HepG2 (cell line): ENCODE measurements at regions not wholly inside any gene's neighbourhood (a gene's known extent, or its start where the extent isn't known, plus 50 kb on each side); places are given as distances from the start of the nearest gene placed in this dataset.

Source experiments
- ATAC-seq: fragments of 200-7000 bp; cut with Tn5 transposase; 3 replicates; pipeline ENCODE4 v1.9.1; 2020; ENCODE audit warnings: mild to moderate bottlenecking, moderate library complexity
- BruUV-seq: library from RNA; stranded (reverse); fragments of 400-500 nt; replicated peaks from 2 replicates; lab custom pipeline; 2021; lab: Mats Ljungman, UMichigan
- CTCF ChIA-PET: fragments of 300-600 bp; formaldehyde crosslinking; extraction: SDS; loops from one replicate; lab custom pipeline; 2021; ENCODE audit warnings: low total read pairs, inconsistent platforms, low intra/inter-chr PET ratio; lab: Yijun Ruan, JAX
- POLR2A ChIA-PET: fragments of 350-600 bp; sonication (Branson Sonifier 250); formaldehyde crosslinking; loops from one replicate; lab custom pipeline; 2020; ENCODE audit warnings: antibody characterized with exemption, inconsistent platforms; lab: Yijun Ruan, JAX
- DNase-seq: peaks from one replicate; pipeline ENCODE4 v3.0.0-alpha.2; 2015; ENCODE audit warnings: low spot score
- FAIRE-seq: peaks from 3 replicates; lab custom pipeline; 2011; peaks lifted over from hg19 to GRCh38; lab: Jason Lieb, UNC
- H2AFZ ChIP-seq: one replicate; pipeline ENCODE4 v1.6.1; 2011; ENCODE audit warnings: low read length, inconsistent platforms
- H3K27ac ChIP-seq: fragments of 300-600 bp; 3 replicates; pipeline ENCODE4 v1.8.0; 2011; ENCODE audit warnings: mixed run types, mild to moderate bottlenecking, mixed read lengths, low read length, inconsistent platforms; ENCODE audit not compliant: insufficient read depth; ENCODE audit errors: extremely low read length
- H3K27me3 ChIP-seq, 2 experiments: fragments of 200-600 bp in 1 of 2; 2 replicates in 1 of 2; 3 replicates in 1 of 2; pipeline versions ENCODE4 v1.6.0 to v1.8.0; 2011; ENCODE audit warnings: low read length in 2 of 2, mild to moderate bottlenecking in 2 of 2, moderate library complexity in 2 of 2, inconsistent platforms in 1 of 2; ENCODE audit not compliant: insufficient read depth in 2 of 2, control insufficient read depth in 1 of 2
- H3K36me3 ChIP-seq, 2 experiments: fragments of 200-600 bp in 1 of 2; replicated peaks in 1 of 2; 2 replicates in 1 of 2; 3 replicates in 1 of 2; pipeline versions ENCODE4 v1.5.1 to v1.8.0; 2011; ENCODE audit warnings: low read length in 2 of 2, inconsistent platforms in 1 of 2; ENCODE audit not compliant: insufficient read depth in 2 of 2, control insufficient read depth in 1 of 2
- H3K4me1 ChIP-seq: 2 replicates; pipeline ENCODE4 v1.5.1; 2012; ENCODE audit warnings: low read length, inconsistent platforms; ENCODE audit not compliant: insufficient read depth
- H3K4me2 ChIP-seq: 2 replicates; pipeline ENCODE4 v1.6.0; 2011; ENCODE audit warnings: low read depth, low read length, inconsistent platforms
- H3K4me3 ChIP-seq, 3 experiments: fragments of 200-600 bp in 1 of 3; sonication (generic), shearing (Covaris generic) in 1 of 3; replicated peaks in 1 of 3; 2 replicates each; pipeline ENCODE4 v1.5.1; 2011 to 2016; ENCODE audit warnings: low read length in 3 of 3, inconsistent platforms in 2 of 3, low read depth in 2 of 3, mild to moderate bottlenecking in 2 of 3, control low read depth in 1 of 3, mixed read lengths in 1 of 3; ENCODE audit not compliant: insufficient read depth in 1 of 3
- H3K79me2 ChIP-seq: one replicate; pipeline ENCODE4 v1.6.1; 2011; ENCODE audit warnings: low read length, inconsistent platforms; ENCODE audit not compliant: insufficient read depth
- H3K9ac ChIP-seq: 2 replicates; pipeline ENCODE4 v1.6.0; 2011; ENCODE audit warnings: mild to moderate bottlenecking, low read depth, low read length, inconsistent platforms; ENCODE audit not compliant: insufficient read depth
- H3K9me3 ChIP-seq: 2 replicates; pipeline ENCODE4 v1.5.1; 2012; ENCODE audit warnings: mild to moderate bottlenecking, low read length
- H4K20me1 ChIP-seq: 2 replicates; pipeline ENCODE4 v1.6.0; 2011; ENCODE audit warnings: inconsistent platforms, mild to moderate bottlenecking, low read length, moderate library complexity; ENCODE audit not compliant: insufficient read depth
- ARNT2 ChIP-seq: sonication (generic); formaldehyde crosslinking; IDR thresholded peaks from 2 replicates; pipeline ENCODE4 v1.8.0; 2022; ENCODE audit warnings: mild to moderate bottlenecking, low read depth, missing genetic modification reagents, moderate library complexity
- ATF5 ChIP-seq: sonication (generic); formaldehyde crosslinking; IDR thresholded peaks from 2 replicates; pipeline ENCODE4 v1.4.0; 2020; ENCODE audit warnings: mild to moderate bottlenecking, low read depth, missing genetic modification reagents
- MATR3 ChIP-seq: sonication (generic); formaldehyde crosslinking; IDR thresholded peaks from 2 replicates; pipeline ENCODE4 v1.4.0; 2020; ENCODE audit warnings: missing genetic modification reagents
- MEF2D ChIP-seq: sonication (generic); formaldehyde crosslinking; IDR thresholded peaks from 2 replicates; pipeline ENCODE4 v1.5.1; 2020; ENCODE audit warnings: mild to moderate bottlenecking, missing genetic modification reagents
- NFKB2 ChIP-seq: sonication (generic); formaldehyde crosslinking; IDR thresholded peaks from 2 replicates; pipeline ENCODE4 v1.4.0; 2020; ENCODE audit warnings: missing genetic modification reagents, borderline replicate concordance
- TAF15 ChIP-seq: fragments of 200-400 bp; formaldehyde crosslinking; IDR thresholded peaks from one replicate; pipeline ENCODE4 v1.6.1; 2018; ENCODE audit warnings: mild to moderate bottlenecking, low read depth, low read length; ENCODE audit not compliant: poor library complexity, severe bottlenecking
- TIGD3 ChIP-seq: sonication (generic); formaldehyde crosslinking; IDR thresholded peaks from 2 replicates; pipeline ENCODE4 v1.5.1; 2020; ENCODE audit warnings: mild to moderate bottlenecking, missing genetic modification reagents, borderline replicate concordance
- ZBTB38 ChIP-seq: sonication (generic); formaldehyde crosslinking; IDR thresholded peaks from 2 replicates; pipeline ENCODE4 v1.5.1; 2020; ENCODE audit warnings: mild to moderate bottlenecking, missing genetic modification reagents
- ZBTB42 ChIP-seq: sonication (generic); formaldehyde crosslinking; IDR thresholded peaks from 2 replicates; pipeline ENCODE4 v1.5.0; 2020; ENCODE audit warnings: mild to moderate bottlenecking, missing genetic modification reagents
- ZNF143 ChIP-seq: sonication (generic); formaldehyde crosslinking; IDR thresholded peaks from 2 replicates; pipeline ENCODE4 v1.4.0; 2020; ENCODE audit warnings: missing genetic modification reagents
- ZNF282 ChIP-seq: fragments of 450-650 bp; IDR thresholded peaks from 2 replicates; pipeline ENCODE4 v1.6.1; 2018; ENCODE audit not compliant: partially characterized antibody
- ZNF317 ChIP-seq: sonication (generic); formaldehyde crosslinking; IDR thresholded peaks from 2 replicates; pipeline ENCODE4 v1.5.0; 2020; ENCODE audit warnings: mild to moderate bottlenecking, missing genetic modification reagents
- ZNF766 ChIP-seq: sonication (generic); formaldehyde crosslinking; IDR thresholded peaks from 2 replicates; pipeline ENCODE4 v1.5.0; 2020; ENCODE audit warnings: missing genetic modification reagents, borderline replicate concordance
- ZNF768 ChIP-seq: sonication (generic); formaldehyde crosslinking; IDR thresholded peaks from 2 replicates; pipeline ENCODE4 v1.4.0; 2020; ENCODE audit warnings: missing genetic modification reagents
- ZNF773 ChIP-seq: sonication (generic); formaldehyde crosslinking; IDR thresholded peaks from 2 replicates; pipeline ENCODE4 v1.4.0; 2020; ENCODE audit warnings: missing genetic modification reagents, borderline replicate concordance
- ZSCAN9 ChIP-seq: IDR thresholded peaks from 2 replicates; pipeline ENCODE4 v1.6.1; 2016; ENCODE audit warnings: borderline replicate concordance
- WGBS: methylation state at CpG from one replicate; pipeline ENCODE4 v1.1.6; 2017; ENCODE audit warnings: low lambda C conversion rate; 5-methylcytosine and 5-hydroxymethylcytosine counted together
- in situ Hi-C: cut with HindIII; loops from 2 replicates; pipeline ENCODE4 v1.10.0; 2017; ENCODE audit warnings: low pct_unique_long_range_greater_than_20kb; ENCODE audit not compliant: extremely low pct_ligation_motif_present
- intact Hi-C: fragments of 100-400 bp; cut with micrococcal nuclease; formaldehyde crosslinking; loops from one replicate; pipeline ENCODE4 v1.10.0; 2022; ENCODE audit not compliant: unreplicated experiment

DNA sequence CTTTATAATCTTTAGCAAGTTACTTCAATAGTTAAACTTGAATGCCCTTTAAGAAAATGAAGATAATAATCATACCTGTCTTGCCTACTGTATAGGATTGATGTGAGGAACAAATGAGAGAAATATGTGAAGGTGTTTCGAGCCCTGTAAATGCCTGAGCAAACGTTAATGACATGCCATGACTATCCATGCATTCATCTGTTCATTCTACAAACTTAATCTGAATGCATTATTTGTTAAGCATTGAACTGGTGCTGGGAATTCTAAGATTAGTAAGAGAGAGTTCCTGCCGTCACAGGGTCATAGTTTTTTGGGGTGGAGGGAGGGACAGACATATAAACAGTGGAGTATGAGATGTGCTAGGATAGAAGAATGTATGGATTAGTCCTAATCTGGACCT lies 111.5 kb upstream of the PRICKLE1 start:
- Histone ChIP-seq H3K4me1 (no peaks in the 10 kb centered on the region), H3K79me2 (no peaks in the 10 kb centered on the region), H2AFZ (no peak overlapping the region), H3K27me3 (no peaks in the 10 kb centered on the region), H3K36me3 (no peaks in the 10 kb centered on the region), H3K27ac (no peak overlapping the region), H3K9ac (no peak overlapping the region), H3K4me2 (no peak overlapping the region), H3K9me3 (no peaks in the 10 kb centered on the region), H3K4me3 (no peak overlapping the region), H4K20me1 (no peaks in the 10 kb centered on the region)
- TF ChIP-seq MEF2D (CRISPR knock-in tag) (no peak), ZNF766 (CRISPR knock-in tag) (no peak), MATR3 (CRISPR knock-in tag) (no peak), ZNF282 (no peak), TIGD3 (no peak), ZNF768 (CRISPR knock-in tag) (no peak), TAF15 (no peak), ATF5 (CRISPR knock-in tag) (no peak), ZBTB42 (CRISPR knock-in tag) (no peak), ZBTB38 (no peak), ZSCAN9 (no peak), ZNF143 (CRISPR knock-in tag) (no peak), ARNT2 (CRISPR knock-in tag) (no peak), ZNF773 (CRISPR knock-in tag) (no peak), ZNF317 (CRISPR knock-in tag) (no peak), NFKB2 (CRISPR knock-in tag) (no peak)
- FAIRE-seq, result no peak
- no peak for ATAC-seq
- intact Hi-C loops (no loop called here), in situ Hi-C loops (no loop called here)
- no TSS peak for BruUV-seq
- no peak for DNase-seq
- ChIA-PET CTCF (no interaction called here), POLR2A (no interaction called here)
- 0% methylated on average over 3 of the region's 3 CpGs for WGBS
